Ascending aorta (tissue), 2 donors: ENCODE measurements at regions not wholly inside any gene's neighbourhood (a gene's known extent, or its start where the extent isn't known, plus 50 kb on each side); places are given as distances from the start of the nearest gene placed in this dataset.

Experiments used
- DNase-seq, 2 donors: peaks; one replicate each; pipeline ENCODE4 v3.0.0-alpha.2; 2019; ENCODE audit warnings: low spot score in 2 of 2
- H3K27ac ChIP-seq, 2 donors: fragments of 200-600 bp; sonication (generic); one replicate each; pipeline ENCODE4 v1.5.1; 2016 to 2017; ENCODE audit warnings: mild to moderate bottlenecking in 1 of 2
- H3K27me3 ChIP-seq: fragments of 200-600 bp; sonication (generic); one replicate; pipeline ENCODE4 v1.5.1; 2017
- H3K36me3 ChIP-seq, 2 donors: fragments of 200-600 bp; sonication (generic); one replicate each; pipeline ENCODE4 v1.5.1; 2016
- H3K4me1 ChIP-seq, 2 donors: fragments of 200-600 bp; sonication (generic); one replicate each; pipeline ENCODE4 v1.5.1; 2016 to 2017; ENCODE audit warnings: mild to moderate bottlenecking in 1 of 2
- H3K4me3 ChIP-seq, 2 donors: fragments of 200-600 bp; sonication (generic); one replicate each; pipeline ENCODE4 v1.5.1; 2016 to 2017; ENCODE audit warnings: mild to moderate bottlenecking in 1 of 2
- H3K9me3 ChIP-seq, 2 donors: fragments of 200-600 bp; sonication (generic); one replicate each; pipeline ENCODE4 v1.5.1; 2016
- intact Hi-C: fragments of 100-400 bp; cut with DNase I; formaldehyde crosslinking; loops from one replicate; pipeline ENCODE4 v1.15.1; 2023
- TF ChIP-seq, protein P1 (sequence below), 3 experiments: fragments of 200-600 bp in 2 of 3; fragments of 450-650 bp in 1 of 3; sonication (generic) in 2 of 3; IDR thresholded peaks; one replicate each; pipeline ENCODE4 v1.5.1; 2016 to 2019; ENCODE audit warnings: antibody characterized with exemption in 3 of 3, mild to moderate bottlenecking in 1 of 3, moderate library complexity in 1 of 3

DNA sequence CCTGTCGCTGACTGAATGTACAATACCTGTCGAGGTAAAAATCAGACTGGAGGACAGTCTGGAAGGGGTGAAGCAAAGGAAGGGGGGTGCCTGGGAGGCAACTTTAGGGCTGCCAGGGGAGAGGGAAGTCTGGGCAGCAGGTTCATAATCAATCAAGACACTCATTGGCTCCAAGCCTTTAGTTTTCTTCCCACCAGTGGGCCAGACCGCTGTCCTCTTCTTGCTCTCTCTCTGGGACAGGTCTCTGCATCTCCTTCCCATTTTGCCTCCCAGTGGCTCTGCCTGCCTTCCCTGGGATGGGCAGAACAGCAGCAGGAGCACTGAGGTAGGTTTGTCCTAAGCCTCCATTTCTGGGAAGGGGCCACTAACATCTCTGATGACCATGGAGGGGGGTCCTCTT, 206.5 kb downstream of the TTC8 start:
- Histone ChIP-seq H3K27me3 (no peaks in the 10 kb centered on the region), H3K36me3 (no peaks in the 10 kb centered on the region), H3K9me3 (no peaks in the 10 kb centered on the region), H3K4me3 (no peak overlapping the region), H3K27ac (no peak overlapping the region), H3K4me1 (peaks cover 0 to 3% of the 10 kb centered on the region in 2 donors)
- TF ChIP-seq, protein P1, sequence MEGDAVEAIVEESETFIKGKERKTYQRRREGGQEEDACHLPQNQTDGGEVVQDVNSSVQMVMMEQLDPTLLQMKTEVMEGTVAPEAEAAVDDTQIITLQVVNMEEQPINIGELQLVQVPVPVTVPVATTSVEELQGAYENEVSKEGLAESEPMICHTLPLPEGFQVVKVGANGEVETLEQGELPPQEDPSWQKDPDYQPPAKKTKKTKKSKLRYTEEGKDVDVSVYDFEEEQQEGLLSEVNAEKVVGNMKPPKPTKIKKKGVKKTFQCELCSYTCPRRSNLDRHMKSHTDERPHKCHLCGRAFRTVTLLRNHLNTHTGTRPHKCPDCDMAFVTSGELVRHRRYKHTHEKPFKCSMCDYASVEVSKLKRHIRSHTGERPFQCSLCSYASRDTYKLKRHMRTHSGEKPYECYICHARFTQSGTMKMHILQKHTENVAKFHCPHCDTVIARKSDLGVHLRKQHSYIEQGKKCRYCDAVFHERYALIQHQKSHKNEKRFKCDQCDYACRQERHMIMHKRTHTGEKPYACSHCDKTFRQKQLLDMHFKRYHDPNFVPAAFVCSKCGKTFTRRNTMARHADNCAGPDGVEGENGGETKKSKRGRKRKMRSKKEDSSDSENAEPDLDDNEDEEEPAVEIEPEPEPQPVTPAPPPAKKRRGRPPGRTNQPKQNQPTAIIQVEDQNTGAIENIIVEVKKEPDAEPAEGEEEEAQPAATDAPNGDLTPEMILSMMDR (IDR thresholded peaks at IDR 0.05) = no peak
- intact Hi-C loops = no loop called here
- no peak for DNase-seq

DNA sequence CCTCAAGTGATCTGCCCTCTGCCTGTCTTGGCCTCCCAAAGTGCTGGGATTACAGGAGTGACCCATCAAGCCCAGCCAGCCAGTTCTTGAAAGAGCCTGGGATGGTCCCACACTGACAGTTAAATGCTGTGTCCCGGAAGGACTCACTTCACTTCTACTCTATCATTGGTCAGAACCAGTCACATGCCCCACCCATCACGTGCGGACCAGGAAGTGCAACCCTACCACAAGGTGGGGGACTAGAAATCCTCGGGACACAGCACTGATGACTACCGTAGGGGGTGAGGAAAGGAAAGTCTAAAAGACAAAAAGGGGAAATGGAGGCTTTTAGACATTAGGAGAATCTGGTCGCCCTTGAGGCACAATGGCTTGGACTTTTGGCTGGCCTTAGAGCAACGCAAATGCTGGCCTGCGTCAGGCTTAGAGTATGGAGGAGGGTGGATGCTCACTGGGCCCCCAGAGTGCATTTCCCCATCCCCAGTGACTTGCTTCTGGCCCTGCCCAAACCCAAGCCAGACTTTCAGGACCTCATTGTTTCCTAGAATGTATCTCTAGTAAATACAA, 207.7 kb downstream of the TTC8 start:
- intact Hi-C loops = no loop called here
- H3K27ac ChIP-seq = no peak overlapping the region
- H3K4me1 ChIP-seq = no peaks in the 10 kb centered on the region
- H3K36me3 ChIP-seq = no peaks in the 10 kb centered on the region
- no peak for DNase-seq
- H3K9me3 ChIP-seq = no peaks in the 10 kb centered on the region
- TF ChIP-seq, protein P1 (IDR thresholded peaks at IDR 0.05) = no peak
- H3K27me3 ChIP-seq = no peaks in the 10 kb centered on the region
- no peak overlapping the region for H3K4me3 ChIP-seq

DNA sequence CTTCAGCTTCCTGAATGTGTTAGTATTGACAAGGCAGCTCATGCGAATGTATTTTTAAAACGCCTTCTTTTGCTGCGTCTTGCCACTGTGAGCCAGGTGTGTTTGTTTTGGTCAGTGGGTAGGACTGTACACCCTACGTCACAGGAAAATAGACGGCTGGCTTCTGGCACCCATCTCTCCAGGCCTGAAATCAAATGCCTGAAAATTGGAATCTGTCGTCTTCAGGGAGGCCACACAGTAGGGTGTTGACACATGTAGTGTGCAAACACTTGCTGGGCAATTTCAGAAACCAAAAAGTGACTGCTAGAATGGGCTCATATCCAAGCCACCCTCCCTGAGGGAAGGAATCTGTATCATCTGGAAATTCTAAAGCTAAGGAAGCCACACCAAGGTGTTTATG, 209.3 kb downstream of the TTC8 start:
- H3K27ac ChIP-seq = no peak overlapping the region
- intact Hi-C loops = no loop called here
- DNase-seq = no peak
- no peaks in the 10 kb centered on the region for H3K9me3 ChIP-seq
- TF ChIP-seq, protein P1 (IDR thresholded peaks at IDR 0.05) = no peak
- no peaks in the 10 kb centered on the region for H3K4me1 ChIP-seq
- no peaks in the 10 kb centered on the region for H3K27me3 ChIP-seq
- H3K4me3 ChIP-seq = no peak overlapping the region
- no peaks in the 10 kb centered on the region for H3K36me3 ChIP-seq

DNA sequence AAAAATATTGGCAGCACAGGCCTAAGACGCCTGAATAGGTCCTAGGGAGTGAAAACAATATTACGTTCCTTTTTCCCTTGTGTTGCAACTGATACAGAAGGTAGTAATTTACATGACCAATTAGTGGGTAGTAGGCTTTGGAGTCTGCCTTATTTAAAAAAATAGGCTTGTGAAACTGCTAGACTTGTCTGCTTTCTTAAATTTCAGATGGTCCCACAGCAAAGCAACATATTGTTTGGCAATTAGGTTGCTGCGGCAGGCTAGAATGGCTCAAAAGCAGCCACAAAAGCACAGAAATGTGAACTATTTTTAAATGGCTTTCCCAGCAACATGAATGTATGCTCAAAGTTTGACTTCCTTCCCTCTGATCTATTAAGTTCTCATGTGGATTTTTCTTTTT, 211.9 kb downstream of the TTC8 start:
- H3K4me3 ChIP-seq = no peak overlapping the region
- H3K36me3 ChIP-seq = no peaks in the 10 kb centered on the region
- H3K4me1 ChIP-seq = peaks cover 0 to 8% of the 10 kb centered on the region in 2 donors
- no peak for DNase-seq
- no peaks in the 10 kb centered on the region for H3K9me3 ChIP-seq
- TF ChIP-seq, protein P1 (IDR thresholded peaks at IDR 0.05) = no peak
- no peak overlapping the region for H3K27ac ChIP-seq
- H3K27me3 ChIP-seq = no peaks in the 10 kb centered on the region
- intact Hi-C loops = no loop called here

DNA sequence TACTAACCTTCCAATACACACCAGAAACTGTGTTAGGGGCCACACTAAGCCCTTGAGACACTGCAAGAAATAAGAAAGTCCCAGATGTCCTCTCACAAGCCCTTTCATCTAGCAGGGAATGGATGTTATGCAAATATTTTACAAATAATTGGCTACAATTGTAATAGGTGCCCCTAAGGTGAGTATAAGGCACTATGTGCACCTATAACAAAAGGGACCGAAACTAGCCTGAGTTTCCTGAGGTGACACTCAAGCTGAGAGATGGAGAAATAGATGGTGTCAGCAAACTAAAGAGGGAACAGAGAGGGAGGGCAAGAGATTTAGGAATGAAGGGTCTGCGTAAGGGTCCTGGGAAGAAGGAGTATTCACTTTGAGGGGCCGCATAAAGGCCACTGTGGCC, 212.6 kb downstream of the TTC8 start:
- Histone ChIP-seq H3K4me3 (no peak overlapping the region), H3K27me3 (no peaks in the 10 kb centered on the region)

More for the DNA sequence above, 212.6 kb downstream of the TTC8 start:
- intact Hi-C loops = no loop called here
- no peak for DNase-seq
- TF ChIP-seq, protein P1 (IDR thresholded peaks at IDR 0.05) = no peak
- Histone ChIP-seq H3K4me1 (peaks cover 0 to 11% of the 10 kb centered on the region in 2 donors), H3K27ac (no peak overlapping the region), H3K9me3 (no peaks in the 10 kb centered on the region), H3K36me3 (no peaks in the 10 kb centered on the region)
